ENCODE measurements at regions not wholly inside any gene's neighbourhood (a gene's known extent, or its start where the extent isn't known, plus 50 kb on each side); places are given as distances from the start of the nearest gene placed in this dataset.

DNA sequence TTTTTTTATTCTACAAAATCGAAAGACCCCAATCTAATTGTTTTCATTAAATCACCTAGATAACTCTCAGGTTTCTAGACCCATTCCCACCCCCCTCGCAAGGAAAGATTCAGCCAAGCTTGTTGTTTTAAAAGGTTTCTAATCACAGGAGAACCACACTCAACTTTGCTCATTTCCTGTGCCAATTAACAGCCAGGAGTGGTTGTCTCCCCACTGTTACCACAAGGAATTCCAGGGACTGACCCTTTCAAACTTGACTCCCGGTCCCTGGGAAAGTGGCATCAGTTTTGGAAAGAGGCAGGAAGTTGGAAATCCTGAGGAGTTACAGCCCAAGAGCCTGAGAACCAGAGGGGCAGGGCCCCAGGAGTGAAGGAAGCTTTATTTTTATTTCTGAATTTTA lies 561.3 kb upstream of the JAG1 start:
- no peaks in the 10 kb centered on the region for H4K20me1 ChIP-seq (ENCODE audit: insufficient read depth, low read length)
- H3K4me2 ChIP-seq (ENCODE audit: low read length) = peak overlapping the region; percentile 63
- H3K79me2 ChIP-seq (ENCODE audit: low read length) = no peaks in the 10 kb centered on the region
- peaks cover 25% of the 10 kb centered on the region for H3K4me1 ChIP-seq (ENCODE audit: low read length)
- H3K4me3 ChIP-seq (ENCODE audit: low read length) = no peak overlapping the region
- H3K36me3 ChIP-seq (replicated peaks; ENCODE audit: low read depth, low read length) = no peaks in the 10 kb centered on the region
- H3K9me3 ChIP-seq (ENCODE audit: insufficient read depth, low read length) = no peaks in the 10 kb centered on the region
- H3K27ac ChIP-seq (ENCODE audit: low read length) = peak overlapping the region; percentile 87
- no peaks in the 10 kb centered on the region for H3K27me3 ChIP-seq (ENCODE audit: low read depth, low read length)
- no peak for TF ChIP-seq EZH2phosphoT487 (IDR thresholded peaks at IDR 0.05; ENCODE audit: low read depth)
- no peak for TF ChIP-seq CTCF (IDR thresholded peaks at IDR 0.05; ENCODE audit: low read depth, low read length)
- no peak overlapping the region; the same call in 1 of the 2 replicates for H2AFZ ChIP-seq (ENCODE audit: low read depth, low read length)
- H3K9ac ChIP-seq (ENCODE audit: low read length) = peak overlapping the region; percentile 27; the same call in 1 of the 2 replicates

DNA sequence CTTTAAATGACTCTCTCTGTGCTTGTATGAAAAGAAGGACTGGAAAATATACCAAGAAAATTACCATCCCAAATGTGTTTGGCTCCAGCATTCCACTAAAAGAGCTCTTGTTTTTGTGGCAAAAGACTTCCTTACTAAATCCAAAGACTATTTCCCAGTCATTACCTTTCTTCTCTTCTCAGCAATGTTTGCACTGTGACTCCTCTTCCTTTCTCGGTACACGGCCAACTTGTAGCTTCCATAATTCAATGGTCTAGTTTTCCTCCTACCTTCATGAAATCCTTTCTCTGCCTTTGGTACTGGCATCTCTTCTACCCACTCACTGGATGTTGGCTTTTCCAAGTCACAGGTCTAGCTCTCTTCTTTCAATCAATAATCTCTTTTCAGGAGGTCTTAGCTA lies 568.5 kb upstream of the JAG1 start:
- H3K27me3 ChIP-seq (ENCODE audit: low read depth, low read length) = peaks cover 23% of the 10 kb centered on the region
- H3K9ac ChIP-seq (ENCODE audit: low read length) = no peak overlapping the region
- no peak overlapping the region for H3K4me3 ChIP-seq (ENCODE audit: low read length)
- TF ChIP-seq CTCF (IDR thresholded peaks at IDR 0.05; ENCODE audit: low read depth, low read length) (no peak), EZH2phosphoT487 (IDR thresholded peaks at IDR 0.05; ENCODE audit: low read depth) (no peak)
- H4K20me1 ChIP-seq (ENCODE audit: insufficient read depth, low read length) = no peaks in the 10 kb centered on the region
- no peaks in the 10 kb centered on the region for H3K4me1 ChIP-seq (ENCODE audit: low read length)
- H3K27ac ChIP-seq (ENCODE audit: low read length) = no peak overlapping the region
- H3K9me3 ChIP-seq (ENCODE audit: insufficient read depth, low read length) = no peaks in the 10 kb centered on the region
- H3K4me2 ChIP-seq (ENCODE audit: low read length) = no peak overlapping the region
- no peak overlapping the region for H2AFZ ChIP-seq (ENCODE audit: low read depth, low read length)
- no peaks in the 10 kb centered on the region for H3K79me2 ChIP-seq (ENCODE audit: low read length)
- no peaks in the 10 kb centered on the region for H3K36me3 ChIP-seq (replicated peaks; ENCODE audit: low read depth, low read length)

GRCh38 chr20:11245431-11245830 lies 571.6 kb upstream of the JAG1 start:
- H4K20me1 ChIP-seq (ENCODE audit: insufficient read depth, low read length) = no peaks in the 10 kb centered on the region
- no peaks in the 10 kb centered on the region for H3K79me2 ChIP-seq (ENCODE audit: low read length)
- no peak overlapping the region for H3K9ac ChIP-seq (ENCODE audit: low read length)
- TF ChIP-seq EZH2phosphoT487 (IDR thresholded peaks at IDR 0.05; ENCODE audit: low read depth) (no peak), CTCF (IDR thresholded peaks at IDR 0.05; ENCODE audit: low read depth, low read length) (no peak)
- no peak overlapping the region for H3K27ac ChIP-seq (ENCODE audit: low read length)
- no peak overlapping the region for H2AFZ ChIP-seq (ENCODE audit: low read depth, low read length)
- H3K27me3 ChIP-seq (ENCODE audit: low read depth, low read length) = peaks cover 49% of the 10 kb centered on the region
- no peaks in the 10 kb centered on the region for H3K4me1 ChIP-seq (ENCODE audit: low read length)
- H3K4me2 ChIP-seq (ENCODE audit: low read length) = no peak overlapping the region
- H3K36me3 ChIP-seq (replicated peaks; ENCODE audit: low read depth, low read length) = no peaks in the 10 kb centered on the region
- no peak overlapping the region for H3K4me3 ChIP-seq (ENCODE audit: low read length)
- no peaks in the 10 kb centered on the region for H3K9me3 ChIP-seq (ENCODE audit: insufficient read depth, low read length)

- Histone ChIP-seq H3K4me2 (ENCODE audit: low read length) (no peak overlapping the region), H3K27ac (ENCODE audit: low read length) (no peak overlapping the region), H3K9me3 (ENCODE audit: insufficient read depth, low read length) (no peaks in the 10 kb centered on the region), H2AFZ (ENCODE audit: low read depth, low read length) (no peak overlapping the region), H3K4me3 (ENCODE audit: low read length) (no peak overlapping the region), H3K9ac (ENCODE audit: low read length) (no peak overlapping the region), H3K36me3 (replicated peaks; ENCODE audit: low read depth, low read length) (no peaks in the 10 kb centered on the region), H4K20me1 (ENCODE audit: insufficient read depth, low read length) (no peaks in the 10 kb centered on the region), H3K27me3 (ENCODE audit: low read depth, low read length) (peaks cover 49% of the 10 kb centered on the region), H3K4me1 (ENCODE audit: low read length) (no peaks in the 10 kb centered on the region), H3K79me2 (ENCODE audit: low read length) (no peaks in the 10 kb centered on the region)
- TF ChIP-seq EZH2phosphoT487 (IDR thresholded peaks at IDR 0.05; ENCODE audit: low read depth) (no peak), CTCF (IDR thresholded peaks at IDR 0.05; ENCODE audit: low read depth, low read length) (no peak)
Measured at GRCh38 chr20:11246251-11246775, 572.5 kb upstream of the JAG1 start.

All from OCI-LY3 (cell line).